Bronchial epithelial cell (primary cell): ENCODE measurements at regions not wholly inside any gene's neighbourhood (a gene's known extent, or its start where the extent isn't known, plus 50 kb on each side); places are given as distances from the start of the nearest gene placed in this dataset.

Source experiments
- DNase-seq: peaks from one replicate; pipeline ENCODE4 v3.0.0-alpha.2; 2010; ENCODE audit warnings: low read depth
- FAIRE-seq: peaks from 2 replicates; lab custom pipeline; 2011; peaks lifted over from hg19 to GRCh38; lab: Jason Lieb, UNC
- H3K27me3 ChIP-seq: 2 replicates; pipeline ENCODE4 v1.5.1; 2011; ENCODE audit warnings: low read length; ENCODE audit not compliant: control insufficient read depth, insufficient read depth
- H3K36me3 ChIP-seq: 2 replicates; pipeline ENCODE4 v1.5.1; 2011; ENCODE audit warnings: low read length; ENCODE audit not compliant: control insufficient read depth, insufficient read depth
- H3K4me3 ChIP-seq: 2 replicates; pipeline ENCODE4 v1.5.1; 2011; ENCODE audit warnings: mild to moderate bottlenecking, low read depth, low read length, control low read depth
- CTCF ChIP-seq: IDR thresholded peaks from 2 replicates; pipeline ENCODE4 v1.5.1; 2011; ENCODE audit warnings: mild to moderate bottlenecking, moderate library complexity, low read length, control low read depth, inconsistent platforms; ENCODE audit not compliant: insufficient read depth, severe bottlenecking

- no peaks in the 10 kb centered on the region for H3K27me3 ChIP-seq
- no peak for FAIRE-seq
- DNase-seq: no peak
- TF ChIP-seq CTCF: no peak
- no peak overlapping the region for H3K4me3 ChIP-seq
- no peaks in the 10 kb centered on the region for H3K36me3 ChIP-seq
Observed at GRCh38 chr3:154900816-154901215, 179.3 kb upstream of the MME start.

- H3K36me3 ChIP-seq: no peaks in the 10 kb centered on the region
- no peaks in the 10 kb centered on the region for H3K27me3 ChIP-seq
- H3K4me3 ChIP-seq: no peak overlapping the region
- DNase-seq: peak; percentile 17
- FAIRE-seq: no peak
- TF ChIP-seq CTCF: no peak
Observed at GRCh38 chr3:154898916-154899315, 181.2 kb upstream of the MME start.

- DNase-seq (no peak), FAIRE-seq (no peak)
- Histone ChIP-seq H3K36me3 (no peaks in the 10 kb centered on the region), H3K4me3 (no peak overlapping the region), H3K27me3 (no peaks in the 10 kb centered on the region)
- no peak for TF ChIP-seq CTCF
Observed at GRCh38 chr3:154898443-154898842, 181.7 kb upstream of the MME start.

GRCh38 chr3:154893813-154894212 is 186.3 kb upstream of the MME start:
- FAIRE-seq: no peak
- DNase-seq: no peak
- Histone ChIP-seq H3K27me3 (no peaks in the 10 kb centered on the region), H3K36me3 (no peaks in the 10 kb centered on the region), H3K4me3 (no peak overlapping the region)
- TF ChIP-seq CTCF: no peak

- no peak for TF ChIP-seq CTCF
- DNase-seq (no peak), FAIRE-seq (no peak)
- no peaks in the 10 kb centered on the region for H3K36me3 ChIP-seq
- no peaks in the 10 kb centered on the region for H3K27me3 ChIP-seq
- H3K4me3 ChIP-seq: no peak overlapping the region
Observed at GRCh38 chr3:154889227-154889634, 190.9 kb upstream of the MME start.

GRCh38 chr3:154887869-154888268 is 192.2 kb upstream of the MME start:
- FAIRE-seq: no peak
- Histone ChIP-seq H3K4me3 (no peak overlapping the region), H3K36me3 (no peaks in the 10 kb centered on the region), H3K27me3 (no peaks in the 10 kb centered on the region)
- no peak for DNase-seq
- TF ChIP-seq CTCF: no peak
